GM10248 (cell line): ENCODE measurements at regions not wholly inside any gene's neighbourhood (a gene's known extent, or its start where the extent isn't known, plus 50 kb on each side); places are given as distances from the start of the nearest gene placed in this dataset.

ENCODE experiments used
- CTCF ChIA-PET: fragments of 300-600 bp; sonication (Branson Sonifier 250); formaldehyde crosslinking; extraction: SDS; loops from one replicate; lab custom pipeline; 2021; ENCODE audit warnings: antibody characterized with exemption; lab: Yijun Ruan, JAX
- POLR2A ChIA-PET: fragments of 350-650 bp; sonication (Branson Sonifier 250); formaldehyde crosslinking; extraction: SDS; loops from one replicate; lab custom pipeline; 2020; ENCODE audit warnings: antibody characterized with exemption; lab: Yijun Ruan, JAX
- DNase-seq: peaks from one replicate; pipeline ENCODE4 v3.0.0; 2012; ENCODE audit errors: extremely low spot score
- CTCF ChIP-seq: IDR thresholded peaks from 2 replicates; pipeline ENCODE4 v1.5.1; 2012; ENCODE audit warnings: mild to moderate bottlenecking, low read depth; ENCODE audit errors: extremely low read depth, missing control alignments, control extremely low read depth

GRCh38 chr1:79369091-79369490, 362.6 kb upstream of the ADGRL4 start:
- POLR2A ChIA-PET: no interaction called here
- no peak for DNase-seq
- CTCF ChIA-PET: interaction anchor here (1.3 to 5.2 kb wide), 2 partner anchors 10 to 15 kb away, joined by 3 to 19 read pairs; no protein-coding TSS in a partner anchor
- no peak for TF ChIP-seq CTCF

- ChIA-PET CTCF (interaction anchor here (1.6 kb wide), 1 partner anchor 12 kb away, joined by 4 read pairs; no protein-coding TSS in a partner anchor), POLR2A (no interaction called here)
- no peak for TF ChIP-seq CTCF
- no peak for DNase-seq
Observed at GRCh38 chr1:79364896-79365295, 358.4 kb upstream of the ADGRL4 start.

- CTCF ChIA-PET: interaction anchor here (1.7 kb wide), 1 partner anchor 10 kb away, joined by 6 read pairs; no protein-coding TSS in a partner anchor
- no peak for DNase-seq
- no peak for TF ChIP-seq CTCF
- POLR2A ChIA-PET: no interaction called here
Observed at GRCh38 chr1:79363430-79363829, 356.9 kb upstream of the ADGRL4 start.

GRCh38 chr1:79362470-79362869, 355.9 kb upstream of the ADGRL4 start:
- ChIA-PET CTCF (interaction anchor here (1.7 kb wide), 1 partner anchor 9 kb away, joined by 6 read pairs; no protein-coding TSS in a partner anchor), POLR2A (no interaction called here)
- TF ChIP-seq CTCF: no peak
- no peak for DNase-seq

- CTCF ChIA-PET: interaction anchor here (0.7 to 4.0 kb wide), 4 partner anchors 10 to 515 kb away, joined by 3 to 24 read pairs (median 12); no protein-coding TSS in a partner anchor
- POLR2A ChIA-PET: no interaction called here
- DNase-seq: no peak
- no peak for TF ChIP-seq CTCF
Observed at GRCh38 chr1:79355090-79355489, 348.6 kb upstream of the ADGRL4 start.

DNA sequence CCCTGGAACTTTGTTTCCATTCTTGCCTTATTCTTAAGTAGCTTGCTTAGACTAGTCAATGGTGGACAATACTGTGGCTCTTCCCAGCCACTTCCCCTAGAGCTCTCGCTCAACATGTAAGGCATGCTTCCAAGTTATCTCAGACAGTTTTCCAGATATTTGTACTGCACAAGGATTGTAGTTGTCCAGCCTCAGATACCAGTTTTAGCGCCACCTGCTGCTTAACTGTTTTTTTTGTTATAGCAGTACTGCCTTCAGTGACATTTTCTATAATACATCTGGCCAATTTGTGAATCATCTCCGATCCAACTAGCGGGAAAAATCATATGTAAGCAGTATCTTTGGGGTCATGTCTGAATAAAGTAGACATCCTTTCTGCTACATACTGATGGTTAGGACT, 346.7 kb upstream of the ADGRL4 start:
- ChIA-PET CTCF (interaction anchor here (1.2 to 4.0 kb wide), 9 partner anchors 8 to 736 kb away, joined by 3 to 24 read pairs (median 6); no protein-coding TSS in a partner anchor), POLR2A (no interaction called here)
- DNase-seq: peak; percentile 9
- peak; percentile 22 for TF ChIP-seq CTCF
